HEK293 (cell line): ENCODE measurements at regions not wholly inside any gene's neighbourhood (a gene's known extent, or its start where the extent isn't known, plus 50 kb on each side); places are given as distances from the start of the nearest gene placed in this dataset.

ENCODE experiments used
- CTCF ChIP-seq: fragments of 450-650 bp; formaldehyde crosslinking; IDR thresholded peaks from 2 replicates; pipeline ENCODE4 v1.5.1; 2016; ENCODE audit warnings: missing biosample characterization, missing genetic modification characterization
- HOXC10 ChIP-seq: sonication (generic); formaldehyde crosslinking; IDR thresholded peaks from 2 replicates; pipeline ENCODE4 v1.8.1; 2023; ENCODE audit warnings: mild to moderate bottlenecking, missing genetic modification reagents
- IKZF3 ChIP-seq: fragments of 450-650 bp; IDR thresholded peaks from 2 replicates; pipeline ENCODE4 v1.5.0; 2018; ENCODE audit warnings: missing biosample characterization, mild to moderate bottlenecking, missing genetic modification characterization, moderate library complexity
- REST ChIP-seq: fragments of 450-650 bp; formaldehyde crosslinking; IDR thresholded peaks from 2 replicates; pipeline ENCODE4 v1.5.1; 2016; ENCODE audit warnings: missing biosample characterization, missing genetic modification characterization
- SETDB1 ChIP-seq: IDR thresholded peaks from one replicate; pipeline ENCODE4 v1.6.1; 2017; ENCODE audit warnings: mild to moderate bottlenecking, low read length, moderate library complexity, mixed read lengths; ENCODE audit not compliant: insufficient read length
- ZBTB1 ChIP-seq: fragments of 450-650 bp; formaldehyde crosslinking; IDR thresholded peaks from 2 replicates; pipeline ENCODE4 v1.5.1; 2016; ENCODE audit warnings: missing biosample characterization, missing genetic modification characterization
- ZNF2 ChIP-seq: fragments of 450-650 bp; formaldehyde crosslinking; IDR thresholded peaks from 2 replicates; pipeline ENCODE4 v1.5.1; 2016; ENCODE audit warnings: missing biosample characterization, missing genetic modification characterization
- ZNF76 ChIP-seq: fragments of 450-650 bp; formaldehyde crosslinking; IDR thresholded peaks from 2 replicates; pipeline ENCODE4; 2016; ENCODE audit warnings: low read depth, missing biosample characterization, missing genetic modification characterization, borderline replicate concordance

GRCh38 chr13:108460746-108461145 lies 168.7 kb upstream of the MYO16 start:
- TF ChIP-seq ZBTB1 (tag by site-specific recombination) (no peak), ZNF2 (no peak), ZNF76 (tag by site-specific recombination) (no peak), HOXC10 (CRISPR knock-in tag) (no peak), IKZF3 (no peak), CTCF (tag by site-specific recombination) (no peak), REST (tag by site-specific recombination) (no peak), SETDB1 (no peak)
